HAP-1 (cell line): ENCODE measurements at regions not wholly inside any gene's neighbourhood (a gene's known extent, or its start where the extent isn't known, plus 50 kb on each side); places are given as distances from the start of the nearest gene placed in this dataset.
A peak's percentile ranks its signal among the peaks of the same experiment; 100 is the strongest.

Experiments used
- DNase-seq, 2 experiments: peaks; one replicate each; pipeline ENCODE4 v3.0.0-alpha.2; 2016 to 2020; ENCODE audit warnings: low spot score in 2 of 2
- H3K27me3 ChIP-seq: fragments of 250-450 bp; sonication (Bioruptor Pico); 2 replicates; pipeline ENCODE4 v1.5.1; 2020; ENCODE audit warnings: low read depth, mild to moderate bottlenecking, moderate library complexity
- H3K36me3 ChIP-seq: fragments of 250-450 bp; sonication (Bioruptor Pico); replicated peaks from 2 replicates; pipeline ENCODE4 v1.5.1; 2020; ENCODE audit warnings: mild to moderate bottlenecking
- H3K4me1 ChIP-seq: fragments of 250-450 bp; sonication (Bioruptor Pico); 2 replicates; pipeline ENCODE4 v1.5.1; 2020; ENCODE audit warnings: mild to moderate bottlenecking
- H3K4me3 ChIP-seq: fragments of 250-450 bp; sonication (Bioruptor Pico); 2 replicates; pipeline ENCODE4 v1.5.1; 2020; ENCODE audit warnings: mild to moderate bottlenecking, moderate library complexity
- H3K9me3 ChIP-seq: fragments of 250-450 bp; sonication (Bioruptor Pico); 2 replicates; pipeline ENCODE4 v1.5.1; 2020; ENCODE audit warnings: mild to moderate bottlenecking, moderate library complexity
- in situ Hi-C: fragments of 300-500 bp; cut with MboI; formaldehyde crosslinking; loops from 3 replicates; pipeline ENCODE4 v1.14.3; 2020; ENCODE audit warnings: low sequenced_read_pairs, inconsistent platforms, mixed read lengths

- H3K4me3 ChIP-seq = no peak overlapping the region
- in situ Hi-C loops = no loop called here
- H3K9me3 ChIP-seq = no peaks in the 10 kb centered on the region
- no peak for DNase-seq
- H3K27me3 ChIP-seq = no peaks in the 10 kb centered on the region
- H3K36me3 ChIP-seq = no peaks in the 10 kb centered on the region
- peaks cover 24% of the 10 kb centered on the region for H3K4me1 ChIP-seq
Observed at GRCh38 chr14:36245223-36245622, 68.7 kb upstream of the PTCSC3 start.

- DNase-seq = no peak
- no peaks in the 10 kb centered on the region for H3K9me3 ChIP-seq
- in situ Hi-C loops = no loop called here
Observed at GRCh38 chr14:36243183-36243582, 66.7 kb upstream of the PTCSC3 start.

GRCh38 chr14:36241183-36241582 is 64.7 kb upstream of the PTCSC3 start:
- Histone ChIP-seq H3K36me3 (no peaks in the 10 kb centered on the region), H3K27me3 (no peaks in the 10 kb centered on the region), H3K4me3 (no peak overlapping the region), H3K9me3 (no peaks in the 10 kb centered on the region), H3K4me1 (peaks cover 24% of the 10 kb centered on the region)
- DNase-seq = no peak
- in situ Hi-C loops = no loop called here

More at GRCh38 chr14:36243183-36243582, 66.7 kb upstream of the PTCSC3 start:
- H3K4me3 ChIP-seq = no peak overlapping the region
- peaks cover 24% of the 10 kb centered on the region for H3K4me1 ChIP-seq
- no peaks in the 10 kb centered on the region for H3K36me3 ChIP-seq
- H3K27me3 ChIP-seq = no peaks in the 10 kb centered on the region

- DNase-seq = no peak
- Histone ChIP-seq H3K4me3 (no peak overlapping the region), H3K36me3 (no peaks in the 10 kb centered on the region), H3K27me3 (no peaks in the 10 kb centered on the region), H3K4me1 (peaks cover 24% of the 10 kb centered on the region), H3K9me3 (no peaks in the 10 kb centered on the region)
- in situ Hi-C loops = no loop called here
Observed at GRCh38 chr14:36238666-36239363, 62.3 kb upstream of the PTCSC3 start.

GRCh38 chr14:36233217-36233616 is 56.7 kb upstream of the PTCSC3 start:
- H3K9me3 ChIP-seq = no peaks in the 10 kb centered on the region
- H3K36me3 ChIP-seq = no peaks in the 10 kb centered on the region
- in situ Hi-C loops = no loop called here

GRCh38 chr14:36229262-36229661 is 52.7 kb upstream of the PTCSC3 start:
- H3K4me3 ChIP-seq = no peak overlapping the region
- H3K27me3 ChIP-seq = no peaks in the 10 kb centered on the region
- no peaks in the 10 kb centered on the region for H3K9me3 ChIP-seq
- H3K36me3 ChIP-seq = no peaks in the 10 kb centered on the region
- peaks cover 9% of the 10 kb centered on the region for H3K4me1 ChIP-seq
- DNase-seq = peak in 1 of 2 experiments; percentile 36
- in situ Hi-C loops = no loop called here

More at GRCh38 chr14:36233217-36233616, 56.7 kb upstream of the PTCSC3 start:
- no peak for DNase-seq
- Histone ChIP-seq H3K4me1 (peaks cover 9% of the 10 kb centered on the region), H3K27me3 (no peaks in the 10 kb centered on the region), H3K4me3 (no peak overlapping the region)

- Histone ChIP-seq H3K9me3 (no peaks in the 10 kb centered on the region), H3K36me3 (no peaks in the 10 kb centered on the region), H3K4me3 (no peak overlapping the region), H3K27me3 (no peaks in the 10 kb centered on the region), H3K4me1 (peaks cover 9% of the 10 kb centered on the region)
- in situ Hi-C loops = no loop called here
- DNase-seq = no peak
Observed at GRCh38 chr14:36227802-36228201, 51.3 kb upstream of the PTCSC3 start.

GRCh38 chr14:36227344-36227743 is 50.8 kb upstream of the PTCSC3 start:
- H3K4me3 ChIP-seq = no peak overlapping the region
- no peaks in the 10 kb centered on the region for H3K27me3 ChIP-seq
- in situ Hi-C loops = no loop called here
- H3K36me3 ChIP-seq = no peaks in the 10 kb centered on the region
- peaks cover 9% of the 10 kb centered on the region for H3K4me1 ChIP-seq
- no peak for DNase-seq
- no peaks in the 10 kb centered on the region for H3K9me3 ChIP-seq
